NCI-H526 treated with DMSO at 0.1 percent for 48 hours (cell line): ENCODE measurements at regions not wholly inside any gene's neighbourhood (a gene's known extent, or its start where the extent isn't known, plus 50 kb on each side); places are given as distances from the start of the nearest gene placed in this dataset.
A peak's percentile ranks its signal among the peaks of the same experiment; 100 is the strongest.
"Not testable (repeated sequence)": the region's sequence is repeated elsewhere in the genome, so short reads cannot be mapped to it uniquely, and the experiment has no call there.

Experiments used
- DNase-seq: peaks from one replicate; lab custom pipeline; 2025; lab: John Stamatoyannopoulos, UW

DNA sequence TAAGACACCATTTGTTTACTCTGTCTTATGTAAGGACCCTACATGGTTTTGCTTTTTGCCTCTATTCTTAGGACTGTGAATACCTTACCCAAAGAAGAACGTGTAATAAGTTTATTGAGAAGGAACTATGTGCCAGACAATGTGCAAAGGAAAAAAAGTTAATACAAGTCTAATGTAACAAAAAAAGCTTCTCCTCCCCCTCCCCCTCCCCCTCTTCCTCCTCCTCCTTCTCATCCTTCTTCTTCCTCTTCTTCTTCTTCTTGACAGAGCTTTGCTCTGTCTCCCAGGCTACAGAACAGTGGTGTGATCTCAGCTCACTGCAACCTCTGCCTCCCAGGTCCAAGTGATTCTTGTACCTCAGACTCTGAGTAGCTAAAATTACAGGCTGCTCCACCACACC, 50.9 kb upstream of the MITF start:
- no peak for DNase-seq

DNA sequence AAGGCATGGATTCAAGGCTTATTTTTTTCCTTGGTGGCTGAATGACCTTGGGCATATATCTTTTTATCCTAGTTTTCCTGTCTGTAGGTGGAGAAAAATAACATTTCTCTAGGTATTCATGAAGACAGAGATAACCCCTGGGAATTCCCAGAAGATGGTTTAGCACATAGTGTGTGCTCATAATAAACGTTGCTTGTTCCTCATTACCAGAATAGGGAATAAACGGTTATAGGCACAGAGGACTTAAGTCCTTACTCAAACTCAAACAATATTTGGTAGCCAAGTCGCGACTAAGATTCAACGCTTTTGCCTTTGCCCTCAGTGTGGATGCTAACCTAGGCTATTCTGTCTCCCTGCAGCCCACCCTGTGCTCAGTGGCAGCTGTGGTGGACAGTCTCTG, 51.6 kb upstream of the MITF start:
- no peak for DNase-seq

- DNase-seq, result no peak
These were observed 53.2 kb upstream of the MITF start for GRCh38 chr3:69686056-69686455.

DNA sequence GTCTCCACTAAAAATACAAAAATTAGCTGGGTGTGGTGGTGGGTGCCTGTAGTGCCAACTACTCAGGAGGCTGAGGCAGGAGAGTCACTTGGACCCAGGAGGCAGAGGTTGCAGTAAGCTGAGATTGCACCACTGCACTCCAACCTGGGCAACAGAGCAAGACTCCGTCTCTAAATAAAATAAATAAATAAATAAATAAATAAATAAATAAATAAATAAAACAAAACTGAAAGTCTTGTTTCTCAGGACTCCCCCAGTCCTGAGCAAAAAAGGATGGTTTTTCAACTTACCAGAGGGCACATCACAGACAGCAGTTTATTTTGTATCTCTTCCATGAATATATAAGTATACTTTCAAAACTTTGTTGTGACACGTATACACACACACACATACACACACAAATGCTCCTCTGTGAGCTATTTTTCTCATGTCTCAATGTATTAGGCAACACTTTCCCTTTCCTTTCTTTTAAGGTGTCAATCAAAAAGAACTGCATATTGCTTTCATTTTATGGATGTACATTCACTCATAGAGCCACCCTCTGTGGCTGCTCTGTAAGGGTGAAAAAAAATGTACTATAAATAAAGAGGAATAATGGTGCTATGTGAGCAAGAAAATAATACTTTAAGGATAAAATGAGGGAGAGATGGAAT, 54.8 kb upstream of the MITF start:
- DNase-seq, result no peak

GRCh38 chr3:69683082-69683806, 56.0 kb upstream of the MITF start:
- no peak for DNase-seq

DNA sequence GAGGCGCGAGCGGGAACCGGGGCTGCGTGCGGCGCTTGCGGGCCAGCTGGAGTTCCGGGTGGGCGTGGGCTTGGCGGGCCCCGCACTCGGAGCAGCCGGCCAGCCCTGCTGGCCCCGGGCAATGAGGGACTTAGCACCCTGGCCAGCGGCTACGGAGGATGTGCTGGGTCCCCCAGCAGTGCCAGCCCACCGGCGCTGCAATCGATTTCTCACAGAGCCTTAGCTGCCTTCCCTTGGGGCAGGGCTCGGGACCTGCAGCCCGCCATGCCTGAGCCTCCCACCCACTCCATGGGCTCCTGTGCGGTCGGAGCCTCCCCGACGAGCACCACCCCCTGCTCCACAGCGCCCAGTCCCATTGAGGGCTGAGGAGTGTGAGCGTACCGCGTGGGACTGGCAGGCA, 61.8 kb upstream of the MITF start:
- not testable (repeated sequence) for DNase-seq

- DNase-seq, result no peak
These were observed 63.3 kb upstream of the MITF start for GRCh38 chr3:69675786-69676530.

- DNase-seq, result no peak
These were observed 64.5 kb upstream of the MITF start for GRCh38 chr3:69674752-69675151.

- DNase-seq, result peak; percentile 17
These were observed 67.9 kb upstream of the MITF start for GRCh38 chr3:69671082-69671952.

- DNase-seq, result no peak
These were observed 70.2 kb upstream of the MITF start for GRCh38 chr3:69669070-69669469.

DNA sequence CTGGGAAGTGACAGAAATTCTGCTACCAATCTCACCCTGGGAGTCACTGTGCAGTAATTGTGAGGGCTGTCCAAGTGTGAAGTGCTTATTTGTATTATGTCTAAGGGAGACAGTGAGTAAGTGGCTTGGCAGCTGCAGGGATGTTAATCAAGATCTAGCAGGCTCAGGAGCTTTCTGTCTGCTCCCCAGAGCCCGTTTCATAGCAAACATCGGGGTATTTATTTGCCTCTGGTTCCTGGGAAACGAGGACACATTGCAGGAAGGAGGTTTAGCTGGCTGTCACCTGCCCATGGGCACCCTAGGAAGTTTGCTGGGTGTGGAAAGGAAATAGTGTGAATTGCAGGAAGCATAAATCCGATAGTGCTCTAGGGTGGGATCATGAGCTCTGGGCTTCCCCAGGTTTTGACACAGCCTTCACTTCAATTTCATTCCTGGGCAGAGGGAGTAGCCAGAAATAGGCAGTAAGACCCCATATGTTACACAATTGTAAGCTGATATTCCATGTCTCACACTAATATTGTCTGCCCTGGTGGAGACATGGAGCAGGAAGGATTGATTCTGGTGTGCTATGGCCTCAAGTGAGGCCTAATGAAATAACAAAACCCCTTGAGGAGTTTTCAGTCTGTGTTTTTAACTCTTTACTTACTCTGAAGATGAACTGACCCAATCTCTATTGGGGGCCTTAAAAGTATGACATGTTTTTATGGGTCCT, 74.1 kb upstream of the MITF start:
- peak; percentile 8 for DNase-seq

- no peak for DNase-seq
These were observed 78.6 kb upstream of the MITF start for GRCh38 chr3:69660631-69661030.

DNA sequence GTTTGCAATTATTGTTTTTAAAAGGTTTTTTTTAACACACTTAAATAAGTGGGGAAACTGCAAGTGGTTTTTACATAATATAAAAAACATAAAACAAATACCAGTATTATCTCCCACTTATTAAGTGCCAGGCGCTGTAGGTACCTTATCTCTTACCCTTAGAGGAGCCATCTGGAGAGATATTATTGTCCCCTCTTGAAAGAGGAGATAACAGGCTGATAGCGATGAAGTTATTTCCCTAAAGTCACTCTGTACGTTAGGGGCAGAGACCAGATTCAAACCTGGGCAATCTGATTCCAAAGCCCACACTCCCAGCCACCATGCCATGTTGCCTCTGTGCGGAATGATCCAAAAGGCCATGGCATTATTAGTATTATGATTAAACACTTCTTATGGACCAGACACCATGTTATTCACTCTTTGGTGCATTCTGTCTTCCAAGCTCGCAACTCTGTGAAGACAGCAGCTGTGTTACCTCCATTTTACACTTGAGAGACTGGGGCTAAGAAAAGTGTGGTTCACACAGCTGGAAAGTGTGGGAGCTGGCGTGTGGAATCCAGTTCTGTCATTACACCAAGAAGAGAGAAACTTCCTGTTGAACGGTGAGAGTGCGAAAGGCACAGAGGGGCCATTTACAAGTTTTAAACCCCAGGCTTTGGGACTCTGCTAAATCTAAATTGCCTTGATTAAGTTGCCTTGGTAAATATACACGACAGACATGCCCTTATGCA, 79.9 kb upstream of the MITF start:
- DNase-seq, result no peak

DNA sequence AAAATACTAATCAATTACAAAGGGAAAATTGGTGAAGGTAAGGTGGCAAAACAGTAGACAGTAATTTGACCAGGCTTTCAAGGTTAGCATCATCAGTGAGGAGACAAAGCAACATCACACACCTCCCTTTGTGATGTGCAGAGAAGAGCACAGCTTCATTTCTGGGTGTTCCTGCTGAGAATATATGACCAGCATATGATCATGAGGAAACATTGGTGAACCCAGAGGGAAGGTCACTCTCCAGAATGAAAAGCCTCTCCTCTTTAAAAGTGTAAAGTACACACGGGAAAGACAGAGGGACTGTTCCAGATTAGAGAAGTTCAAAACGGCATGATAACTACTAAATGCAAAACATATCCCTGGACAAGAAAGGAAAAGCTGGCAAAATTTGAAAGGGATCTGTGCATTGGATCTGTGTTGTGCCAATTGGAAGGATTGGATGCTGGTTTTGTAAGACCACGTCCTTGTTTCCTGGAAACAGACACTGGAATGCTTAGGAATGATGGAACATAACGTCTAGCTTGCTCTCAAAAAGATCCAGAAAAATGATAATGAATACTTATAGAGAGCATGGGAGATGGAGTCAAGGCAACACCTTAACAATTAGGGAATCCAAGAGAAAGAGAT, 80.6 kb upstream of the MITF start:
- no peak for DNase-seq

DNA sequence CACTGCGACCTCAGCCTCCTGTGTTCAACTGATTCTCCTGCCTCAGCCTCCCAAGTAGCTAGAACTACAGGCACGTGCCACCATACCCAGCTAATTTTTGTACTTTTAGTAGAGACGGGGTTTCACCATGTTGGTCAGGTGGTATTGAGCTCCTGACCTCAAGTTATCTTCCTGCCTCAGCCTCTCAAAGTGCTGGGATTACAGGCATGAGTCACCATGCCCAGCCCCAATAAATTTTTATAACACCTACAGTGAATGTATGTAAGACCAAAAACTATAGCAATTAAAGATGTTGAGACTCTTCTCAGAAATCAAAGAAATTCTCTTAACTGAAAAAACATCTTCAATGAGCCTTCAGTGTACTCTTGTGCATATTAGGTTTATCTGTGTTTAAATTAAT, 82.2 kb upstream of the MITF start:
- not testable (repeated sequence) for DNase-seq

DNA sequence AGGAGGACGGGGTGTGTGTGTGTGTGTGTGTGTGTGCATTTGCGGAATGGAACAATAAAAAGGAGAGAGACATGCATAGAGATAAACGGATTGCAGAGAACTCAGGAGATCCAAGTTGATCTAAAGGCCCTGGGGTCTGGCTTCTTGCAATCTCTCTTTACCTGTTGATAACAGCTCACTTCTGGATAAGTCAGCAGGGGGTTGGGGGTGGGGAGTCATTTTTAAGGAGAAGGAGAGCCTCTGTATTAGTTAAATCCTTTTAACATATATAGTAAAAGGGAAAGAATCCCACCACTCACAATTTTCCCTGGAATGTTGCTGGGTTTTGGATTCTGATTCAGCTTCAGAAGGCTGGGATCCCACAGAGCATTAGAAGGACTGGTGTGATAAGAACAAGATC, 87.5 kb upstream of the MITF start:
- DNase-seq, result no peak

DNA sequence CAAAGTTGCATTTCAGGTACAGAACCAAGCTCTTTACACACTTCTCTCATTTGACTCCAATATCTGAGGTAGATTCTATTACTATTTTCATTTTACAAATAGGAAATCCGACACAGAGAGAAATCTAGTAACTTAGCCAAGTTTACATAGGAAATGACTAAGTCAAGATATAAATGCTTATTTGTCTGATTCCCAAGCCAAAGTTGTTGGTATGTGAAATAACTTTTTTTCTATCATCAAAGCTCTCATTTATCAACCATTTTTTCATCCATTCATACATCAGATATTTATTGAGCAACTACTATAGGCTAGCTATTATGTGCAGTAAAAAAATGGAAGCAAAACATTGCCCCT, 89.2 kb upstream of the MITF start:
- no peak for DNase-seq

DNA sequence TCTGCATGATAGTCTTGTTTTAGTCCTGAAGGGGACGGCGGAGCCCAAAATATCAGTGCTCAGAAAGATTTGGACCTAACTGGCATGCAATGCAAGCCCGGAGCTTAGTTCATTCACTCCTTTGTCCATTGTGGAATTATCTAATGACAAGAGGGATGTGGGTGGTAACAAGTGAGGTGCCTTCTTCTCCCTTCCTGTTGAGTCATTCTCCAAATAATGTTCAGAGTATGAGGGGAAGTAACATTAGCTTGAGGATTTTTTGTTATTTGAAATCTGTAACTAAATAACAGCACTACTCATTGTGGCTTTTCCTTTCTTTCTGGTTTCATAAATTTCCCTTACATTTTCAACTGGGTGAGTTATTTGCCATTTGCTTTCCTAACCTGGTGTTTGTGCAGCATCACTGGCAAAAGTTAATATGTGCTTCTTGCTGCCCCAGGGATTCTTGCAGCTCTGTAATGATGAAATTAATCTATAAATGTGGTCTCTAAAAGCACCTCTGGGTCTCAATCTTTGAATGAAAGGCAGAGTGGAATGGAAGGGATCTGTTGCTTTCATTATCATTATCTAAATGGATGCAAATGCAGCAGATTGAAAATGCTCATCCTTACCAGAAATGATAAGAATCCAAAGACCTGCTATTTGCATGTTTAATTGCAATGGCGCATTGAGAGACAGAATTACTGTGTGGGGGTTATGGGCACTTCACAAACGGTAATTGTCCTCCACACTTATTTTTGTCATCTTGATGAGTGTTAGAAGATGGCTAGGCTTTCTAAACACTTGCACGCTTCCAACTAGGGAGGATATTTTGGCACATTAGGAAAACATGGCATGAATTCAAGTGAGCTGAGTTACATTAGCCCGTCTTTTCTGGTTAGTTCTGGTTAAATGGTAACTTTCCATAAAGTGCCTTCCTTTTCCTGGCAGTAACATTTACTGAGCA, 89.9 kb upstream of the MITF start:
- DNase-seq, result no peak

GRCh38 chr3:69648126-69648525, 91.1 kb upstream of the MITF start:
- no peak for DNase-seq
